ENCODE measurements at regions not wholly inside any gene's neighbourhood (a gene's known extent, or its start where the extent isn't known, plus 50 kb on each side); places are given as distances from the start of the nearest gene placed in this dataset.

GRCh38 chr1:190736971-190737590, 259.4 kb upstream of the BRINP3 start:
- TF ChIP-seq, protein P1, sequence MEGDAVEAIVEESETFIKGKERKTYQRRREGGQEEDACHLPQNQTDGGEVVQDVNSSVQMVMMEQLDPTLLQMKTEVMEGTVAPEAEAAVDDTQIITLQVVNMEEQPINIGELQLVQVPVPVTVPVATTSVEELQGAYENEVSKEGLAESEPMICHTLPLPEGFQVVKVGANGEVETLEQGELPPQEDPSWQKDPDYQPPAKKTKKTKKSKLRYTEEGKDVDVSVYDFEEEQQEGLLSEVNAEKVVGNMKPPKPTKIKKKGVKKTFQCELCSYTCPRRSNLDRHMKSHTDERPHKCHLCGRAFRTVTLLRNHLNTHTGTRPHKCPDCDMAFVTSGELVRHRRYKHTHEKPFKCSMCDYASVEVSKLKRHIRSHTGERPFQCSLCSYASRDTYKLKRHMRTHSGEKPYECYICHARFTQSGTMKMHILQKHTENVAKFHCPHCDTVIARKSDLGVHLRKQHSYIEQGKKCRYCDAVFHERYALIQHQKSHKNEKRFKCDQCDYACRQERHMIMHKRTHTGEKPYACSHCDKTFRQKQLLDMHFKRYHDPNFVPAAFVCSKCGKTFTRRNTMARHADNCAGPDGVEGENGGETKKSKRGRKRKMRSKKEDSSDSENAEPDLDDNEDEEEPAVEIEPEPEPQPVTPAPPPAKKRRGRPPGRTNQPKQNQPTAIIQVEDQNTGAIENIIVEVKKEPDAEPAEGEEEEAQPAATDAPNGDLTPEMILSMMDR (IDR thresholded peaks at IDR 0.05): no peak
- TF ChIP-seq ZFX (IDR thresholded peaks at IDR 0.05; ENCODE audit: borderline replicate concordance): no peak

Data from 22Rv1 (cell line).